Activated naive CD8-positive, alpha-beta T cell treated with anti-CD3 and anti-CD28 coated beads, Interleukin-2, amount 50 U/mL, for 16 hours (primary cell): ENCODE measurements at regions not wholly inside any gene's neighbourhood (a gene's known extent, or its start where the extent isn't known, plus 50 kb on each side); places are given as distances from the start of the nearest gene placed in this dataset.

Source experiments
- DNase-seq: peaks from one replicate; pipeline ENCODE4 v3.0.0-alpha.2; 2020; ENCODE audit warnings: low read depth, low spot score

GRCh38 chr17:77720946-77721845, 237.3 kb upstream of the TNRC6C start:
- DNase-seq: no peak

- no peak for DNase-seq
These were observed 236.7 kb upstream of the TNRC6C start for GRCh38 chr17:77721846-77722160.

- DNase-seq: no peak
These were observed 236.1 kb upstream of the TNRC6C start for GRCh38 chr17:77722366-77722765.

GRCh38 chr17:77723071-77723908, 235.2 kb upstream of the TNRC6C start:
- DNase-seq: no peak

- no peak for DNase-seq
These were observed 234.3 kb upstream of the TNRC6C start for GRCh38 chr17:77723909-77724875.

- no peak for DNase-seq
These were observed 233.5 kb upstream of the TNRC6C start for GRCh38 chr17:77724876-77725615.

- DNase-seq: no peak
These were observed 232.7 kb upstream of the TNRC6C start for GRCh38 chr17:77725846-77726245.

GRCh38 chr17:77726549-77727006, 231.9 kb upstream of the TNRC6C start:
- DNase-seq: no peak

GRCh38 chr17:77727037-77727615, 231.4 kb upstream of the TNRC6C start:
- DNase-seq: no peak

- DNase-seq: no peak
These were observed 230.1 kb upstream of the TNRC6C start for GRCh38 chr17:77728474-77728795.

- DNase-seq: no peak
These were observed 229.6 kb upstream of the TNRC6C start for GRCh38 chr17:77728871-77729270.

- no peak for DNase-seq
These were observed 228.9 kb upstream of the TNRC6C start for GRCh38 chr17:77729587-77729986.

- DNase-seq: no peak
These were observed 228.1 kb upstream of the TNRC6C start for GRCh38 chr17:77730376-77730775.

- DNase-seq: no peak
These were observed 224.8 kb upstream of the TNRC6C start for GRCh38 chr17:77733576-77734296.

- DNase-seq: no peak
These were observed 224.0 kb upstream of the TNRC6C start for GRCh38 chr17:77734371-77735080.

- DNase-seq: no peak
These were observed 223.4 kb upstream of the TNRC6C start for GRCh38 chr17:77735081-77735565.

GRCh38 chr17:77735566-77736198, 222.8 kb upstream of the TNRC6C start:
- no peak for DNase-seq

- DNase-seq: no peak
These were observed 222.3 kb upstream of the TNRC6C start for GRCh38 chr17:77736199-77736585.

- no peak for DNase-seq
These were observed 221.8 kb upstream of the TNRC6C start for GRCh38 chr17:77736721-77737120.
